ENCODE measurements at regions not wholly inside any gene's neighbourhood (a gene's known extent, or its start where the extent isn't known, plus 50 kb on each side); places are given as distances from the start of the nearest gene placed in this dataset.

- TF ChIP-seq FOXP2 (optimal IDR thresholded peaks at IDR 0.05; ENCODE audit: borderline replicate concordance, extremely low read depth, extremely low read length, insufficient read depth) (no peak), POLR2AphosphoS5 (IDR thresholded peaks at IDR 0.05; ENCODE audit: low read depth, low read length) (no peak), SIN3A (IDR thresholded peaks at IDR 0.05; ENCODE audit: borderline replicate concordance, insufficient read depth, low read length) (no peak), TAF1 (IDR thresholded peaks at IDR 0.05; ENCODE audit: borderline replicate concordance, insufficient read depth, low read length) (no peak), REST (IDR thresholded peaks at IDR 0.05; ENCODE audit: insufficient read depth in 1 of 2, low read depth in 2 of 2, low read length in 2 of 2) (no peak)
Measured at GRCh38 chr6:163804991-163805390, 390.5 kb downstream of the QKI start.

- no peak for TF ChIP-seq POLR2AphosphoS5 (IDR thresholded peaks at IDR 0.05; ENCODE audit: low read depth, low read length)
- TF ChIP-seq TAF1 (IDR thresholded peaks at IDR 0.05; ENCODE audit: borderline replicate concordance, insufficient read depth, low read length) = no peak
- TF ChIP-seq SIN3A (IDR thresholded peaks at IDR 0.05; ENCODE audit: borderline replicate concordance, insufficient read depth, low read length) = no peak
- TF ChIP-seq REST (IDR thresholded peaks at IDR 0.05; ENCODE audit: insufficient read depth in 1 of 2, low read depth in 2 of 2, low read length in 2 of 2) = no peak
- TF ChIP-seq FOXP2 (optimal IDR thresholded peaks at IDR 0.05; ENCODE audit: borderline replicate concordance, extremely low read depth, extremely low read length, insufficient read depth) = no peak
Measured at GRCh38 chr6:163802267-163802666, 387.7 kb downstream of the QKI start.

- TF ChIP-seq TAF1 (IDR thresholded peaks at IDR 0.05; ENCODE audit: borderline replicate concordance, insufficient read depth, low read length) = no peak
- TF ChIP-seq SIN3A (IDR thresholded peaks at IDR 0.05; ENCODE audit: borderline replicate concordance, insufficient read depth, low read length) = no peak
- TF ChIP-seq POLR2AphosphoS5 (IDR thresholded peaks at IDR 0.05; ENCODE audit: low read depth, low read length) = no peak
- no peak for TF ChIP-seq FOXP2 (optimal IDR thresholded peaks at IDR 0.05; ENCODE audit: borderline replicate concordance, extremely low read depth, extremely low read length, insufficient read depth)
- TF ChIP-seq REST (IDR thresholded peaks at IDR 0.05; ENCODE audit: insufficient read depth in 1 of 2, low read depth in 2 of 2, low read length in 2 of 2) = no peak
Measured at GRCh38 chr6:163797296-163797845, 382.9 kb downstream of the QKI start.

GRCh38 chr6:163793011-163793983, 378.8 kb downstream of the QKI start:
- TF ChIP-seq FOXP2 (optimal IDR thresholded peaks at IDR 0.05; ENCODE audit: borderline replicate concordance, extremely low read depth, extremely low read length, insufficient read depth) (no peak), SIN3A (IDR thresholded peaks at IDR 0.05; ENCODE audit: borderline replicate concordance, insufficient read depth, low read length) (no peak), TAF1 (IDR thresholded peaks at IDR 0.05; ENCODE audit: borderline replicate concordance, insufficient read depth, low read length) (no peak), POLR2AphosphoS5 (IDR thresholded peaks at IDR 0.05; ENCODE audit: low read depth, low read length) (no peak), REST (IDR thresholded peaks at IDR 0.05; ENCODE audit: insufficient read depth in 1 of 2, low read depth in 2 of 2, low read length in 2 of 2) (no peak)
